ENCODE measurements at regions not wholly inside any gene's neighbourhood (a gene's known extent, or its start where the extent isn't known, plus 50 kb on each side); places are given as distances from the start of the nearest gene placed in this dataset.

DNA sequence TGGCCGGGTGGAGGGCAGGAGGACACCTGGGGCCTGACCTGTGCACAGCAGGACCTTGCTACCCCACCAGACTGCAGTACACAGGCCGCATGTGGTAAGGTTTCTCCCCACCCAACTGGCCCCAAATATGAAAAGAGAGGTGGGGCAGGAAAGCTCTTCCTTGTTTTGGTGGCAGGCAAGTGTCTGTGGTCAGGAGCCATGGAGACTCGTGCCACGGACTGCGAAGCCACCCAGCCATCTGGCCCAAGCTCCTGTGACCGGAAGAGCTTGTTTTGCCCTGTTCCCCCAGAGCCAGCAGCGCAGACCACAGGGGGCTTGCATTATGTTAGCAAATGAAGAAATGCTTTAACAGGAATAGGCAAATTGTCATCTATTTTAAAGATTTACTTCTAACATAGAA lies 54.9 kb downstream of the OLIG1 start:
- Histone ChIP-seq H3F3A (replicated peaks; ENCODE audit: insufficient read depth) (no peaks in the 10 kb centered on the region), H3K4me1 (ENCODE audit: control insufficient read depth in 1 of 2, insufficient read depth in 2 of 2, low read depth in 1 of 2, low read length in 1 of 2) (no peaks in the 10 kb centered on the region; a peak in 1 of 4 replicates), H2AFZ (ENCODE audit: low read depth) (no peak overlapping the region), H3K9me2 (no peaks in the 10 kb centered on the region), H4K20me1 (ENCODE audit: insufficient read depth) (no peaks in the 10 kb centered on the region), H3K9me3 (no peaks in the 10 kb centered on the region), H3K27ac (ENCODE audit: low read depth in 2 of 2, low read length in 1 of 2) (no peak overlapping the region), H3K79me2 (ENCODE audit: insufficient read depth) (no peaks in the 10 kb centered on the region), H3K27me3 (ENCODE audit: insufficient read depth) (peaks cover 87% of the 10 kb centered on the region), H3K4me3 (ENCODE audit: low read depth in 2 of 2, low read length in 1 of 2) (no peak overlapping the region), H3K36me3 (replicated peaks in 1 of 2; ENCODE audit: control insufficient read depth in 1 of 2, insufficient read depth in 2 of 2, low read length in 1 of 2) (no peaks in the 10 kb centered on the region), H3K9ac (no peak overlapping the region), H3K4me2 (no peak overlapping the region)
- no peak for DNase-seq
- TF ChIP-seq IRF3 (IDR thresholded peaks at IDR 0.05; ENCODE audit: low read depth, low read length) (no peak), FOXJ3 (CRISPR knock-in tag; IDR thresholded peaks at IDR 0.05) (no peak), TAF1 (IDR thresholded peaks at IDR 0.05; ENCODE audit: borderline replicate concordance, low read depth, low read length) (no peak), ELF1 (IDR thresholded peaks at IDR 0.05) (no peak), EZH2phosphoT487 (IDR thresholded peaks at IDR 0.05; ENCODE audit: borderline replicate concordance, low read depth) (no peak), JUND (IDR thresholded peaks at IDR 0.05) (no peak), TCF12 (IDR thresholded peaks at IDR 0.05) (no peak), EP300 (IDR thresholded peaks at IDR 0.05; ENCODE audit: borderline replicate concordance in 1 of 2, low read depth in 1 of 2, low read length in 1 of 2) (no peak)
- TF ChIP-seq, protein P1, sequence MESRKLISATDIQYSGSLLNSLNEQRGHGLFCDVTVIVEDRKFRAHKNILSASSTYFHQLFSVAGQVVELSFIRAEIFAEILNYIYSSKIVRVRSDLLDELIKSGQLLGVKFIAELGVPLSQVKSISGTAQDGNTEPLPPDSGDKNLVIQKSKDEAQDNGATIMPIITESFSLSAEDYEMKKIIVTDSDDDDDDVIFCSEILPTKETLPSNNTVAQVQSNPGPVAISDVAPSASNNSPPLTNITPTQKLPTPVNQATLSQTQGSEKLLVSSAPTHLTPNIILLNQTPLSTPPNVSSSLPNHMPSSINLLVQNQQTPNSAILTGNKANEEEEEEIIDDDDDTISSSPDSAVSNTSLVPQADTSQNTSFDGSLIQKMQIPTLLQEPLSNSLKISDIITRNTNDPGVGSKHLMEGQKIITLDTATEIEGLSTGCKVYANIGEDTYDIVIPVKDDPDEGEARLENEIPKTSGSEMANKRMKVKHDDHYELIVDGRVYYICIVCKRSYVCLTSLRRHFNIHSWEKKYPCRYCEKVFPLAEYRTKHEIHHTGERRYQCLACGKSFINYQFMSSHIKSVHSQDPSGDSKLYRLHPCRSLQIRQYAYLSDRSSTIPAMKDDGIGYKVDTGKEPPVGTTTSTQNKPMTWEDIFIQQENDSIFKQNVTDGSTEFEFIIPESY (IDR thresholded peaks at IDR 0.05; ENCODE audit: borderline replicate concordance, low read depth): no peak
- ChIA-PET POLR2A (no interaction called here), CTCF (interaction anchor here (0.7 to 1.3 kb wide), 2 partner anchors 16 to 185 kb away, joined by 3 to 4 read pairs; no protein-coding TSS in a partner anchor)
- 38% methylated on average over 6 of the region's 7 CpGs for WGBS (ENCODE audit: low lambda C conversion rate)

GRCh38 chr21:33125680-33126375 lies 55.9 kb downstream of the OLIG1 start:
- no peaks in the 10 kb centered on the region for H3K9me3 ChIP-seq
- H3K27ac ChIP-seq (ENCODE audit: low read depth in 2 of 2, low read length in 1 of 2): no peak overlapping the region
- peaks cover 87% of the 10 kb centered on the region for H3K27me3 ChIP-seq (ENCODE audit: insufficient read depth)
- no peaks in the 10 kb centered on the region for H3F3A ChIP-seq (replicated peaks; ENCODE audit: insufficient read depth)
- no peaks in the 10 kb centered on the region for H3K79me2 ChIP-seq (ENCODE audit: insufficient read depth)
- H4K20me1 ChIP-seq (ENCODE audit: insufficient read depth): no peaks in the 10 kb centered on the region
- ChIA-PET POLR2A (no interaction called here), CTCF (interaction anchor here (0.7 to 1.3 kb wide), 4 partner anchors 7 to 473 kb away, joined by 3 to 4 read pairs (median 3); no protein-coding TSS in a partner anchor)
- 15% methylated on average over 9 of the region's 9 CpGs for WGBS (ENCODE audit: low lambda C conversion rate)
- H3K4me3 ChIP-seq (ENCODE audit: low read depth in 2 of 2, low read length in 1 of 2): no peak overlapping the region
- no peak overlapping the region for H3K9ac ChIP-seq
- no peak for DNase-seq
- no peaks in the 10 kb centered on the region for H3K36me3 ChIP-seq (replicated peaks in 1 of 2; ENCODE audit: control insufficient read depth in 1 of 2, insufficient read depth in 2 of 2, low read length in 1 of 2)
- no peaks in the 10 kb centered on the region for H3K9me2 ChIP-seq
- TF ChIP-seq RFX5 (IDR thresholded peaks at IDR 0.05; ENCODE audit: low read length) (no peak), RCOR1 (IDR thresholded peaks at IDR 0.05; ENCODE audit: low read length) (no peak), SMC3 (IDR thresholded peaks at IDR 0.05; ENCODE audit: low read depth, low read length) (no peak), TCF12 (IDR thresholded peaks at IDR 0.05) (no peak), FOSL2 (IDR thresholded peaks at IDR 0.05; ENCODE audit: borderline replicate concordance, low read depth) (no peak), GATA2 (CRISPR knock-in tag; IDR thresholded peaks at IDR 0.05) (no peak), RAD21 (IDR thresholded peaks at IDR 0.05; ENCODE audit: low read length) (no peak), NFIC (IDR thresholded peaks at IDR 0.05; ENCODE audit: borderline replicate concordance) (no peak)
- TF ChIP-seq, protein P2, sequence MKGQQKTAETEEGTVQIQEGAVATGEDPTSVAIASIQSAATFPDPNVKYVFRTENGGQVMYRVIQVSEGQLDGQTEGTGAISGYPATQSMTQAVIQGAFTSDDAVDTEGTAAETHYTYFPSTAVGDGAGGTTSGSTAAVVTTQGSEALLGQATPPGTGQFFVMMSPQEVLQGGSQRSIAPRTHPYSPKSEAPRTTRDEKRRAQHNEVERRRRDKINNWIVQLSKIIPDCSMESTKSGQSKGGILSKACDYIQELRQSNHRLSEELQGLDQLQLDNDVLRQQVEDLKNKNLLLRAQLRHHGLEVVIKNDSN (IDR thresholded peaks at IDR 0.05; ENCODE audit: borderline replicate concordance, low read depth): no peak
- no peaks in the 10 kb centered on the region; a peak in 1 of 4 replicates for H3K4me1 ChIP-seq (ENCODE audit: control insufficient read depth in 1 of 2, insufficient read depth in 2 of 2, low read depth in 1 of 2, low read length in 1 of 2)
- H2AFZ ChIP-seq (ENCODE audit: low read depth): no peak overlapping the region
- H3K4me2 ChIP-seq: no peak overlapping the region
